Panc1 (cell line): ENCODE measurements at regions not wholly inside any gene's neighbourhood (a gene's known extent, or its start where the extent isn't known, plus 50 kb on each side); places are given as distances from the start of the nearest gene placed in this dataset.

Experiments
- POLR2AphosphoS5 ChIP-seq: IDR thresholded peaks from 2 replicates; pipeline ENCODE4 v1.6.1; 2012; ENCODE audit warnings: mild to moderate bottlenecking, low read depth, low read length, moderate library complexity
- TF ChIP-seq, protein P1 (sequence below): fragments of 450-650 bp; IDR thresholded peaks from 2 replicates; pipeline ENCODE4 v1.5.1; 2017; ENCODE audit warnings: mild to moderate bottlenecking

DNA sequence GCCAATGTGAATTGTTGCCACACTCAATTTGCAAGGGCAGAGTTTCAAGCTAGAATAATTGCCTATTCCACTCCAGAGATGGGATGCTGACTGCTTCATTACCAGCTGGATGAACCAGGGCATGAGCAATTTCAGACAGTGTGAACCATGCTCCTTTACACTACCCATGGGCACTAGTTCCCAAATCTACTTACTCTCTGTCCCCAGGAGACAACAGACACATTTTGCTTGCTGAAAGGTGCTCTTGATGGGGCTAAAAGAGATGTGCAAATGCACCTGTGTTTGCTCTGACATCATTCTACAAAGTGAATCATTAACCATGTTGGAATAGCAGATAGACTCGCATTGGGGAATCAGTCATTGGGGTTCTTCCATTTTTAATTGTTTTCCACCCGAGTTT is 522.3 kb upstream of the NUDT12 start:
- TF ChIP-seq, protein P1, sequence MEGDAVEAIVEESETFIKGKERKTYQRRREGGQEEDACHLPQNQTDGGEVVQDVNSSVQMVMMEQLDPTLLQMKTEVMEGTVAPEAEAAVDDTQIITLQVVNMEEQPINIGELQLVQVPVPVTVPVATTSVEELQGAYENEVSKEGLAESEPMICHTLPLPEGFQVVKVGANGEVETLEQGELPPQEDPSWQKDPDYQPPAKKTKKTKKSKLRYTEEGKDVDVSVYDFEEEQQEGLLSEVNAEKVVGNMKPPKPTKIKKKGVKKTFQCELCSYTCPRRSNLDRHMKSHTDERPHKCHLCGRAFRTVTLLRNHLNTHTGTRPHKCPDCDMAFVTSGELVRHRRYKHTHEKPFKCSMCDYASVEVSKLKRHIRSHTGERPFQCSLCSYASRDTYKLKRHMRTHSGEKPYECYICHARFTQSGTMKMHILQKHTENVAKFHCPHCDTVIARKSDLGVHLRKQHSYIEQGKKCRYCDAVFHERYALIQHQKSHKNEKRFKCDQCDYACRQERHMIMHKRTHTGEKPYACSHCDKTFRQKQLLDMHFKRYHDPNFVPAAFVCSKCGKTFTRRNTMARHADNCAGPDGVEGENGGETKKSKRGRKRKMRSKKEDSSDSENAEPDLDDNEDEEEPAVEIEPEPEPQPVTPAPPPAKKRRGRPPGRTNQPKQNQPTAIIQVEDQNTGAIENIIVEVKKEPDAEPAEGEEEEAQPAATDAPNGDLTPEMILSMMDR = no peak
- TF ChIP-seq POLR2AphosphoS5 = no peak
